ENCODE measurements at regions not wholly inside any gene's neighbourhood (a gene's known extent, or its start where the extent isn't known, plus 50 kb on each side); places are given as distances from the start of the nearest gene placed in this dataset.

GRCh38 chr3:164848923-164849322, 229.4 kb downstream of the SI start:
- no peak overlapping the region for H3K9ac ChIP-seq (ENCODE audit: insufficient read depth, low read length)
- no peak overlapping the region for H3K4me3 ChIP-seq (replicated peaks in 1 of 4; ENCODE audit: control extremely low read depth in 1 of 4, insufficient read depth in 1 of 4, low read depth in 3 of 4, low read length in 4 of 4)
- H4K20me1 ChIP-seq (ENCODE audit: control insufficient read depth, extremely low read depth, insufficient read depth, low read length): no peaks in the 10 kb centered on the region
- H3K79me2 ChIP-seq (ENCODE audit: control insufficient read depth, insufficient read depth, low read length): no peaks in the 10 kb centered on the region
- H3K9me3 ChIP-seq (ENCODE audit: control insufficient read depth, insufficient read depth, low read depth, low read length): no peaks in the 10 kb centered on the region
- TF ChIP-seq EZH2 (IDR thresholded peaks at IDR 0.05; ENCODE audit: low read length, missing control alignments): no peak
- TF ChIP-seq, protein P1, sequence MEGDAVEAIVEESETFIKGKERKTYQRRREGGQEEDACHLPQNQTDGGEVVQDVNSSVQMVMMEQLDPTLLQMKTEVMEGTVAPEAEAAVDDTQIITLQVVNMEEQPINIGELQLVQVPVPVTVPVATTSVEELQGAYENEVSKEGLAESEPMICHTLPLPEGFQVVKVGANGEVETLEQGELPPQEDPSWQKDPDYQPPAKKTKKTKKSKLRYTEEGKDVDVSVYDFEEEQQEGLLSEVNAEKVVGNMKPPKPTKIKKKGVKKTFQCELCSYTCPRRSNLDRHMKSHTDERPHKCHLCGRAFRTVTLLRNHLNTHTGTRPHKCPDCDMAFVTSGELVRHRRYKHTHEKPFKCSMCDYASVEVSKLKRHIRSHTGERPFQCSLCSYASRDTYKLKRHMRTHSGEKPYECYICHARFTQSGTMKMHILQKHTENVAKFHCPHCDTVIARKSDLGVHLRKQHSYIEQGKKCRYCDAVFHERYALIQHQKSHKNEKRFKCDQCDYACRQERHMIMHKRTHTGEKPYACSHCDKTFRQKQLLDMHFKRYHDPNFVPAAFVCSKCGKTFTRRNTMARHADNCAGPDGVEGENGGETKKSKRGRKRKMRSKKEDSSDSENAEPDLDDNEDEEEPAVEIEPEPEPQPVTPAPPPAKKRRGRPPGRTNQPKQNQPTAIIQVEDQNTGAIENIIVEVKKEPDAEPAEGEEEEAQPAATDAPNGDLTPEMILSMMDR (conservative IDR thresholded peaks at IDR 0.05 in 1 of 2, IDR thresholded peaks at IDR 0.05 in 1 of 2; ENCODE audit: low read depth in 1 of 2, low read length in 2 of 2): no peak
- H3K4me2 ChIP-seq (ENCODE audit: extremely low read depth, insufficient read depth, low read length): no peak overlapping the region
- H2AFZ ChIP-seq (ENCODE audit: low read length): no peak overlapping the region
- no peaks in the 10 kb centered on the region for H3K4me1 ChIP-seq (ENCODE audit: control insufficient read depth, extremely low read depth, insufficient read depth, low read length)
- H3K36me3 ChIP-seq (ENCODE audit: control insufficient read depth, insufficient read depth, low read length): no peaks in the 10 kb centered on the region
- DNase-seq (ENCODE audit: low read depth in 2 of 2): no peak
- no peak overlapping the region for H3K27ac ChIP-seq (ENCODE audit: insufficient read depth, low read length)
- no peaks in the 10 kb centered on the region for H3K27me3 ChIP-seq (ENCODE audit: control insufficient read depth, insufficient read depth, low read length)

DNA sequence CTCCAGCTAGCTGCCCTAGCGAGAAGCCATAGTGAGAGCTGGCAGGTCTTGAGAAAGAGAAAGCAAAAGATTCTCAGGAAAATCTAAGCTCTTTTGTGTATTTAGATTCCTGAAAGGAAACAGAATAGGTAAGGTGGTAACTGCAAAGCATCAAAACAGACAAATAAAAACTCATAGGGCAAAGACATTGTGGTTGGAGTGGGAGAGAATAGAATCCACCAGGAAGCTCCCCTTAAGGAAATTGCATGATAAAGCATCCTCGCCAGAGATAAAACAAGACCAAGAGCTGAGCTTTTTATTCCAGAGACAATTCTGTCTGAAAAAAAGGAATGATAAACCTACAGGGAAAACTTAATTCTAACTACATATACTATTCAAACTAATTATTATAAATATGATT, 232.6 kb downstream of the SI start:
- H3K79me2 ChIP-seq (ENCODE audit: control insufficient read depth, insufficient read depth, low read length): no peaks in the 10 kb centered on the region
- H3K9me3 ChIP-seq (ENCODE audit: control insufficient read depth, insufficient read depth, low read depth, low read length): no peaks in the 10 kb centered on the region
- H3K27me3 ChIP-seq (ENCODE audit: control insufficient read depth, insufficient read depth, low read length): no peaks in the 10 kb centered on the region
- H3K36me3 ChIP-seq (ENCODE audit: control insufficient read depth, insufficient read depth, low read length): no peaks in the 10 kb centered on the region
- no peak for DNase-seq (ENCODE audit: low read depth in 2 of 2)
- H3K9ac ChIP-seq (ENCODE audit: insufficient read depth, low read length): no peak overlapping the region
- H3K4me1 ChIP-seq (ENCODE audit: control insufficient read depth, extremely low read depth, insufficient read depth, low read length): no peaks in the 10 kb centered on the region
- H3K27ac ChIP-seq (ENCODE audit: insufficient read depth, low read length): no peak overlapping the region
- H3K4me2 ChIP-seq (ENCODE audit: extremely low read depth, insufficient read depth, low read length): no peak overlapping the region
- no peaks in the 10 kb centered on the region for H4K20me1 ChIP-seq (ENCODE audit: control insufficient read depth, extremely low read depth, insufficient read depth, low read length)
- no peak overlapping the region for H2AFZ ChIP-seq (ENCODE audit: low read length)
- TF ChIP-seq, protein P1 (conservative IDR thresholded peaks at IDR 0.05 in 1 of 2, IDR thresholded peaks at IDR 0.05 in 1 of 2; ENCODE audit: low read depth in 1 of 2, low read length in 2 of 2): no peak
- no peak for TF ChIP-seq EZH2 (IDR thresholded peaks at IDR 0.05; ENCODE audit: low read length, missing control alignments)
- no peak overlapping the region for H3K4me3 ChIP-seq (replicated peaks in 1 of 4; ENCODE audit: control extremely low read depth in 1 of 4, insufficient read depth in 1 of 4, low read depth in 3 of 4, low read length in 4 of 4)

DNA sequence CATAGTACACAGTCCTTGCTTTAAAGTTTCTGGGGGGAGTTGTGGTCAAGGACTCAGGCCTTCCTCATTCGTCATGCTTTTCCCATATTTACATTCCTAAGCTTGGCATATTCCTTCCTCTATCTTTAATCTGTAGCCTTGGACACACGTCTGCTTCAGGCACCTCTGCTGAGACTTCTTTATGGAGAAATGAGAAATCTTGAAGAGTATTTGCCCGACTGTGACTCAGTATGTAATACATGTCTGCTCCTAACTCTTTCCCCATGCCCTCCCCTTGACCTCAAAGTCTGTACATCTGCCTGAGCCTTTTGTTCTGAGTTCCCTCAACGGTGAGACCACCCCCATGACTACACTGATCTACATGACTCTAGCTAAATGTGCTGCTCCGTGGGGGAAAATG, 246.1 kb downstream of the SI start:
- TF ChIP-seq EZH2 (IDR thresholded peaks at IDR 0.05; ENCODE audit: low read length, missing control alignments): no peak
- TF ChIP-seq, protein P1 (conservative IDR thresholded peaks at IDR 0.05 in 1 of 2, IDR thresholded peaks at IDR 0.05 in 1 of 2; ENCODE audit: low read depth in 1 of 2, low read length in 2 of 2): no peak
- no peak overlapping the region for H2AFZ ChIP-seq (ENCODE audit: low read length)
- H3K4me1 ChIP-seq (ENCODE audit: control insufficient read depth, extremely low read depth, insufficient read depth, low read length): no peaks in the 10 kb centered on the region
- no peak overlapping the region for H3K4me2 ChIP-seq (ENCODE audit: extremely low read depth, insufficient read depth, low read length)
- no peak overlapping the region for H3K9ac ChIP-seq (ENCODE audit: insufficient read depth, low read length)
- H3K36me3 ChIP-seq (ENCODE audit: control insufficient read depth, insufficient read depth, low read length): no peaks in the 10 kb centered on the region
- no peak overlapping the region for H3K27ac ChIP-seq (ENCODE audit: insufficient read depth, low read length)
- no peak overlapping the region for H3K4me3 ChIP-seq (replicated peaks in 1 of 4; ENCODE audit: control extremely low read depth in 1 of 4, insufficient read depth in 1 of 4, low read depth in 3 of 4, low read length in 4 of 4)
- H3K9me3 ChIP-seq (ENCODE audit: control insufficient read depth, insufficient read depth, low read depth, low read length): no peaks in the 10 kb centered on the region
- no peaks in the 10 kb centered on the region for H4K20me1 ChIP-seq (ENCODE audit: control insufficient read depth, extremely low read depth, insufficient read depth, low read length)
- no peaks in the 10 kb centered on the region for H3K79me2 ChIP-seq (ENCODE audit: control insufficient read depth, insufficient read depth, low read length)
- DNase-seq (ENCODE audit: low read depth in 2 of 2): no peak
- H3K27me3 ChIP-seq (ENCODE audit: control insufficient read depth, insufficient read depth, low read length): no peaks in the 10 kb centered on the region
